Endothelial cell of umbilical vein (primary cell): ENCODE measurements at regions not wholly inside any gene's neighbourhood (a gene's known extent, or its start where the extent isn't known, plus 50 kb on each side); places are given as distances from the start of the nearest gene placed in this dataset.

Source experiments
- BruUV-seq: library from RNA; stranded (reverse); fragments of 400-500 nt; replicated peaks from 2 replicates; lab custom pipeline; 2021; lab: Mats Ljungman, UMichigan
- CTCF ChIA-PET: fragments of 300-600, 350-600 bp; sonication (Branson Sonifier 250); formaldehyde crosslinking; loops from one replicate; lab custom pipeline; 2021; ENCODE audit warnings: antibody characterized with exemption, inconsistent platforms; lab: Charles Lee
- POLR2A ChIA-PET: fragments of 300-600, 350-600 bp; sonication (Branson Sonifier 250); formaldehyde crosslinking; loops from one replicate; lab custom pipeline; 2021; ENCODE audit warnings: antibody characterized with exemption, inconsistent platforms; lab: Charles Lee
- DNase-seq: peaks from one replicate; pipeline ENCODE4 v3.0.0-alpha.2; 2011; ENCODE audit warnings: low read depth, low spot score
- FAIRE-seq: peaks from 2 replicates; lab custom pipeline; 2011; peaks lifted over from hg19 to GRCh38; lab: Jason Lieb, UNC
- H2AFZ ChIP-seq: 2 replicates; pipeline ENCODE4 v1.6.0; 2012; ENCODE audit warnings: low read depth, low read length, control low read depth, inconsistent platforms
- H3K27ac ChIP-seq: 2 replicates; pipeline ENCODE4 v1.5.1; 2011; ENCODE audit warnings: low read depth, mild to moderate bottlenecking, control low read depth, low read length, moderate library complexity; ENCODE audit not compliant: insufficient read depth
- H3K27me3 ChIP-seq, 2 experiments: 2 replicates each; pipeline versions ENCODE4 v1.6.0 to v1.6.1; 2011; ENCODE audit warnings: low read length in 2 of 2, mixed read lengths in 1 of 2; ENCODE audit not compliant: control insufficient read depth in 2 of 2, insufficient read depth in 2 of 2
- H3K36me3 ChIP-seq, 2 experiments: 2 replicates in 1 of 2; 3 replicates in 1 of 2; pipeline ENCODE4 v1.5.1; 2011; ENCODE audit warnings: low read length in 2 of 2, mild to moderate bottlenecking in 1 of 2, moderate library complexity in 1 of 2; ENCODE audit not compliant: control insufficient read depth in 2 of 2, insufficient read depth in 2 of 2; ENCODE audit errors: extremely low read depth in 1 of 2
- H3K4me1 ChIP-seq: 3 replicates; pipeline ENCODE4 v1.5.1; 2011; ENCODE audit warnings: mild to moderate bottlenecking, low read length; ENCODE audit not compliant: control insufficient read depth, insufficient read depth; ENCODE audit errors: extremely low read depth
- H3K4me2 ChIP-seq: 2 replicates; pipeline ENCODE4 v1.6.1; 2011; ENCODE audit warnings: low read length, control low read depth, mixed read lengths; ENCODE audit not compliant: insufficient read depth
- H3K4me3 ChIP-seq, 3 experiments: fragments of 200-600 bp in 1 of 3; sonication (generic), shearing (Covaris generic) in 1 of 3; replicated peaks in 1 of 3; 2 replicates each; pipeline ENCODE4 v1.5.1; 2011 to 2016; ENCODE audit warnings: control low read depth in 3 of 3, low read length in 3 of 3, mild to moderate bottlenecking in 2 of 3, inconsistent platforms in 1 of 3, low read depth in 1 of 3, moderate library complexity in 1 of 3; ENCODE audit not compliant: insufficient read depth in 1 of 3
- H3K79me2 ChIP-seq: 2 replicates; pipeline ENCODE4 v1.6.0; 2012; ENCODE audit warnings: low read length, inconsistent platforms; ENCODE audit not compliant: control insufficient read depth, insufficient read depth
- H3K9ac ChIP-seq: replicated peaks from 2 replicates; pipeline ENCODE3; 2011; ENCODE audit warnings: low read length, control low read depth; ENCODE audit not compliant: insufficient read depth; ENCODE audit errors: extremely low read depth
- H3K9me1 ChIP-seq: replicated peaks from 3 replicates; pipeline ENCODE4 v1.6.0; 2011; ENCODE audit warnings: mild to moderate bottlenecking, low read length; ENCODE audit not compliant: control insufficient read depth, insufficient read depth; ENCODE audit errors: extremely low read depth
- H3K9me3 ChIP-seq: replicated peaks from 2 replicates; pipeline ENCODE4 v1.5.1; 2012; ENCODE audit warnings: low read length, inconsistent platforms; ENCODE audit not compliant: control insufficient read depth, insufficient read depth
- H4K20me1 ChIP-seq: replicated peaks from 2 replicates; pipeline ENCODE3; 2011; ENCODE audit warnings: mild to moderate bottlenecking, low read length; ENCODE audit not compliant: control insufficient read depth, insufficient read depth; ENCODE audit errors: extremely low read depth
- CTCF ChIP-seq, 2 donors: IDR thresholded peaks; 1 replicate in 1 of 2; 2 replicates in 1 of 2; pipeline ENCODE4 v1.5.1; 2011; ENCODE audit warnings: low read length in 2 of 2, mild to moderate bottlenecking in 2 of 2, moderate library complexity in 2 of 2, control low read depth in 1 of 2, inconsistent platforms in 1 of 2, low read depth in 1 of 2; ENCODE audit not compliant: insufficient read depth in 1 of 2; ENCODE audit errors: extremely low read depth in 1 of 2
- FOS ChIP-seq: IDR thresholded peaks from 2 replicates; pipeline ENCODE4 v1.6.1; 2011; ENCODE audit warnings: mild to moderate bottlenecking, low read length, moderate library complexity, borderline replicate concordance; ENCODE audit not compliant: insufficient read depth
- JUN ChIP-seq: IDR thresholded peaks from 2 replicates; pipeline ENCODE4 v1.6.1; 2011; ENCODE audit warnings: borderline replicate concordance, low read depth; ENCODE audit not compliant: insufficient read length, insufficient read depth
- MAX ChIP-seq: IDR thresholded peaks from 2 replicates; pipeline ENCODE4 v1.6.1; 2011; ENCODE audit not compliant: insufficient read depth, insufficient read length
- MYC ChIP-seq: IDR thresholded peaks from one replicate; pipeline ENCODE4 v1.6.1; 2011; ENCODE audit warnings: mild to moderate bottlenecking, low read depth, low read length
- POLR2A ChIP-seq: IDR thresholded peaks from 2 replicates; pipeline ENCODE4 v1.6.1; 2012; ENCODE audit warnings: low read depth, mild to moderate bottlenecking, control low read depth, low read length
- POLR2AphosphoS5 ChIP-seq: IDR thresholded peaks from 2 replicates; pipeline ENCODE4 v1.6.1; 2012; ENCODE audit warnings: low read depth, mild to moderate bottlenecking, control low read depth, low read length, moderate library complexity; ENCODE audit not compliant: insufficient read depth
- dilution Hi-C: fragments of 300-500 bp; cut with MboI; formaldehyde crosslinking; loops from one replicate; pipeline ENCODE4 v1.15.0; 2019; ENCODE audit warnings: low sequenced_read_pairs; ENCODE audit not compliant: extremely low pct_ligation_motif_present
- intact Hi-C: fragments of 100-400 bp; cut with micrococcal nuclease; formaldehyde crosslinking; loops from one replicate; pipeline ENCODE4 v1.10.0; 2022

- FAIRE-seq (no peak), DNase-seq (no peak)
- CTCF ChIA-PET = no interaction called here
- H4K20me1 ChIP-seq = no peaks in the 10 kb centered on the region
- H3K27me3 ChIP-seq = no peaks in the 10 kb centered on the region
- peaks cover 3% of the 10 kb centered on the region for H3K9me3 ChIP-seq
- POLR2A ChIA-PET = no interaction called here
- no peaks in the 10 kb centered on the region for H3K9me1 ChIP-seq
- BruUV-seq = no TSS peak
- intact Hi-C loops = no loop called here
- H3K36me3 ChIP-seq = no peaks in the 10 kb centered on the region
- no peak overlapping the region for H3K27ac ChIP-seq
- no peaks in the 10 kb centered on the region for H3K4me1 ChIP-seq
- H3K79me2 ChIP-seq = no peaks in the 10 kb centered on the region
- H2AFZ ChIP-seq = no peak overlapping the region
- H3K4me2 ChIP-seq = no peak overlapping the region
- no peak overlapping the region for H3K4me3 ChIP-seq
- dilution Hi-C loops = no loop called here
- TF ChIP-seq MYC = no peak
- no peak for TF ChIP-seq FOS
- H3K9ac ChIP-seq = no peak overlapping the region
These were observed 69.7 kb downstream of the LRATD1 start for GRCh38 chr2:14702258-14702657.

GRCh38 chr2:14706201-14706600, 73.7 kb downstream of the LRATD1 start:
- Histone ChIP-seq H3K27ac (no peak overlapping the region), H3K9me1 (no peaks in the 10 kb centered on the region), H3K36me3 (no peaks in the 10 kb centered on the region), H3K79me2 (no peaks in the 10 kb centered on the region), H3K4me2 (no peak overlapping the region), H3K4me3 (no peak overlapping the region), H3K4me1 (no peaks in the 10 kb centered on the region), H3K9ac (no peak overlapping the region), H3K9me3 (peaks cover 5% of the 10 kb centered on the region), H4K20me1 (no peaks in the 10 kb centered on the region), H3K27me3 (no peaks in the 10 kb centered on the region), H2AFZ (no peak overlapping the region)
- no peak for DNase-seq
- ChIA-PET CTCF (no interaction called here), POLR2A (no interaction called here)
- no peak for TF ChIP-seq MAX
- no peak for TF ChIP-seq POLR2AphosphoS5
- no peak for TF ChIP-seq MYC
- no peak for TF ChIP-seq JUN
- no peak for TF ChIP-seq CTCF (IDR thresholded peaks at IDR 0.05; ENCODE audit: extremely low read depth in 1 of 2, insufficient read depth in 1 of 2, low read depth in 1 of 2, low read length in 2 of 2)
- no peak for TF ChIP-seq POLR2A
- intact Hi-C loops = no loop called here
- BruUV-seq = no TSS peak
- dilution Hi-C loops = no loop called here
- FAIRE-seq = no peak
